GM23248 (cell line): ENCODE measurements at regions not wholly inside any gene's neighbourhood (a gene's known extent, or its start where the extent isn't known, plus 50 kb on each side); places are given as distances from the start of the nearest gene placed in this dataset.

ENCODE experiments used
- EZH2 ChIP-seq: fragments of 200-600 bp; sonication (generic); IDR thresholded peaks from 2 replicates; pipeline ENCODE4 v1.6.1; 2018; ENCODE audit warnings: antibody characterized with exemption, mild to moderate bottlenecking; ENCODE audit not compliant: insufficient read depth, poor library complexity, severe bottlenecking
- EZH2phosphoT487 ChIP-seq: fragments of 200-600 bp; sonication (generic); IDR thresholded peaks from 2 replicates; pipeline ENCODE4 v1.6.1; 2018; ENCODE audit warnings: antibody characterized with exemption, moderate library complexity, mild to moderate bottlenecking, low read depth; ENCODE audit not compliant: insufficient read depth

DNA sequence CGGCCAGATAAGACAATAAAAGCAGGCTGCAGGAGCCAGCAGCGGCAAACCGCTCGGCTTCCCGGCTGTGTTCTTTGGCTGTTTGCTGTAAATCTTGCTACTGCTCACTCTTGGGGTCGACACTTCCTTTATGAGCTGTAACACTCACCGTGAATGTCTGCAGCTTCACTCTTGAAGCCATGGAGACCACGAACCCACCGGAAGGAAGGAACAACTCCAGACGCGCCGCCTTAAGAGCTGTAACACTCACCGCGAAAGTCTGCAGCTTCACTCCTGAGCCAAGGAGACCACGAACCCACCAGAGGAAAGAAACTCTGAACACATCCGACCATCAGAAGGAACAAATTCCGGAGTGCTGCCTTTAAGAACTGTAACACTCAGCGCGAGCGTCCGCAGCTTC lies 451.7 kb downstream of the AGTPBP1 start:
- TF ChIP-seq EZH2: no peak
- no peak for TF ChIP-seq EZH2phosphoT487
